ENCODE measurements at regions not wholly inside any gene's neighbourhood (a gene's known extent, or its start where the extent isn't known, plus 50 kb on each side); places are given as distances from the start of the nearest gene placed in this dataset.

- TF ChIP-seq POLR2A (IDR thresholded peaks at IDR 0.05) (no peak), CTCF (IDR thresholded peaks at IDR 0.05) (no peak)
Observed at GRCh38 chr17:68750208-68750562, 149.0 kb upstream of the FAM20A start.

Data from lower leg skin (tissue), 3 donors.